ENCODE measurements at regions not wholly inside any gene's neighbourhood (a gene's known extent, or its start where the extent isn't known, plus 50 kb on each side); places are given as distances from the start of the nearest gene placed in this dataset.

GRCh38 chr6:145290122-145290521, 445.2 kb downstream of the EPM2A start:
- TF ChIP-seq CTCF (conservative IDR thresholded peaks at IDR 0.05; ENCODE audit: low read depth in 2 of 2) = no peak
- TF ChIP-seq POLR2AphosphoS5 (IDR thresholded peaks at IDR 0.05; ENCODE audit: low read depth) = no peak
- TF ChIP-seq EZH2phosphoT487 (IDR thresholded peaks at IDR 0.05; ENCODE audit: unreplicated experiment) = no peak
- TF ChIP-seq EZH2 (IDR thresholded peaks at IDR 0.05; ENCODE audit: low read depth, unreplicated experiment) = no peak
- no peak for TF ChIP-seq ETS1 (IDR thresholded peaks at IDR 0.05)
- no peak for TF ChIP-seq NANOG (IDR thresholded peaks at IDR 0.05; ENCODE audit: borderline replicate concordance)
- TF ChIP-seq REST (IDR thresholded peaks at IDR 0.05; ENCODE audit: unreplicated experiment) = no peak

Data from GM23338 (cell line).